ENCODE measurements at regions not wholly inside any gene's neighbourhood (a gene's known extent, or its start where the extent isn't known, plus 50 kb on each side); places are given as distances from the start of the nearest gene placed in this dataset.
A peak's percentile ranks its signal among the peaks of the same experiment; 100 is the strongest.

DNA sequence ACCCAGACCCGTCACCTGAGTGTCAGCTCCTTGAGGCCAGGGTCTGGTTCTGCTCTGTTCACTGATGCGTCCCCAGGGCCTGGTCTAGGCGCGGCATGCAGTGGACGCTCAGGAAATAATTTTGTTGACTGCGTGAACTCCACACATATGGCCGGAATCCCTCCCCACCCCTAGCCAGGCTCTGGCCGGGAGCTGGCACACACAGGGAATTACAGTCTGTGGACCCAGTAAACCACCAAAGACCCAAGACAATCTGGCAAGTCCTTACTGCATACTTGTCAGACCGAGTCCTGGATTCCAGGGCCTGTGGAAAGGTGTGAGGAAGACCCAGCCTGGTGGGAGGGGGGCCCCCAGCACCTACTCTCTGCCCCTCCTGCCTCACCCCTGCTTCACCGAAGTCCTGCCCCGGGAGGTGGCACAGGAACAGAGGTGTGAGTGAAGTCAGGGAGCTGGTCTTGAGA, 113.0 kb upstream of the IER5L start:
- H3K27ac Mint-ChIP-seq, result no peak overlapping the region
- no peaks in the 10 kb centered on the region for H3K36me3 Mint-ChIP-seq
- peaks cover 4% of the 10 kb centered on the region for H3K9me3 Mint-ChIP-seq
- H3K4me1 Mint-ChIP-seq (ENCODE audit: unreplicated experiment), result peaks cover 24% of the 10 kb centered on the region
- H3K27me3 Mint-ChIP-seq, result no peaks in the 10 kb centered on the region
- TF ChIP-seq, protein P1, sequence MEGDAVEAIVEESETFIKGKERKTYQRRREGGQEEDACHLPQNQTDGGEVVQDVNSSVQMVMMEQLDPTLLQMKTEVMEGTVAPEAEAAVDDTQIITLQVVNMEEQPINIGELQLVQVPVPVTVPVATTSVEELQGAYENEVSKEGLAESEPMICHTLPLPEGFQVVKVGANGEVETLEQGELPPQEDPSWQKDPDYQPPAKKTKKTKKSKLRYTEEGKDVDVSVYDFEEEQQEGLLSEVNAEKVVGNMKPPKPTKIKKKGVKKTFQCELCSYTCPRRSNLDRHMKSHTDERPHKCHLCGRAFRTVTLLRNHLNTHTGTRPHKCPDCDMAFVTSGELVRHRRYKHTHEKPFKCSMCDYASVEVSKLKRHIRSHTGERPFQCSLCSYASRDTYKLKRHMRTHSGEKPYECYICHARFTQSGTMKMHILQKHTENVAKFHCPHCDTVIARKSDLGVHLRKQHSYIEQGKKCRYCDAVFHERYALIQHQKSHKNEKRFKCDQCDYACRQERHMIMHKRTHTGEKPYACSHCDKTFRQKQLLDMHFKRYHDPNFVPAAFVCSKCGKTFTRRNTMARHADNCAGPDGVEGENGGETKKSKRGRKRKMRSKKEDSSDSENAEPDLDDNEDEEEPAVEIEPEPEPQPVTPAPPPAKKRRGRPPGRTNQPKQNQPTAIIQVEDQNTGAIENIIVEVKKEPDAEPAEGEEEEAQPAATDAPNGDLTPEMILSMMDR (conservative IDR thresholded peaks at IDR 0.05), result no peak
- no peak overlapping the region for H3K4me3 Mint-ChIP-seq
- peak; percentile 58 for DNase-seq (ENCODE audit: extremely low spot score, unreplicated experiment)

DNA sequence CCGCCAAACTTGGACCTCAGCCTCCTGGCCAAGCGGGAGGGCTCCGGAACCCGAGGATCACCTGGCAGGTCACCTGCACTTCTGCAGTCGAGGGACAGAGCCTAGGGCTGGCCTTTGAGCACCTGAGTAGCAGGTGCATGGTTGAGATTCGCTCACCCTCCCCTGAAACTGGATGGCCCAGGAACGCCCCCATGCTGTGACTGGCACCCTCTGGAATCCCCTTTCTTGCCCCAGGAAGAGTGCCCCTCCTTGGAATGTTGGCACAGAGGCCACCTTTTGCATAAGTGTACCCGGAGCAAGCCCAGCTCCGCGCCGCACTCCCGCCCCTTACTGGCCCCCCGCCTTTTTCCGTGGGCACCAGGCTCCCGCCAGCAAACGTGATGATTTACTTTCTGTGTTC, 112.5 kb upstream of the IER5L start:
- Mint-ChIP-seq H3K9me3 (peaks cover 4% of the 10 kb centered on the region), H3K4me3 (no peak overlapping the region), H3K36me3 (no peaks in the 10 kb centered on the region), H3K27ac (no peak overlapping the region), H3K4me1 (ENCODE audit: unreplicated experiment) (peaks cover 24% of the 10 kb centered on the region), H3K27me3 (no peaks in the 10 kb centered on the region)
- peak; percentile 52 for DNase-seq (ENCODE audit: extremely low spot score, unreplicated experiment)
- TF ChIP-seq, protein P1 (conservative IDR thresholded peaks at IDR 0.05), result no peak

DNA sequence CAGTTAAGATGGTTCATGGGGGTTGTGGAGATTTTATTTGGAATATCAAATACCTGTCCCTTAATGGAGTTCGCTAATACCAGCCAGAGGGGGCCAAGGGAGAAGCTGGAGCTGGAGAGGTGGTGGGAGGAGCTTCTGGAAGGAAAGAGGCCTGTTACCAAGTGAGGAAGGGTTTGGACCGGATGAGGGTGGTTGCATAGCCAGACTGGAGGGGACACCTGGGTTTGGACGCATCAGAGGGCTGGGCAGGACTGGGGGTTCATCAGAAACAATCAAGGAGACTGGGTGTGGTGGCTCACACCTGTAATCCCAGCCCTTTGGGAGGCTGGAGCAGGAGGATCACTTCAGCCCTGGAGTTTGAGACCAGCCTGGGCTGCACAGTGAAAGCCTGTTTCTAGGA, 111.8 kb upstream of the IER5L start:
- Mint-ChIP-seq H3K27me3 (no peaks in the 10 kb centered on the region), H3K9me3 (peaks cover 4% of the 10 kb centered on the region), H3K27ac (no peak overlapping the region), H3K36me3 (no peaks in the 10 kb centered on the region), H3K4me1 (ENCODE audit: unreplicated experiment) (peaks cover 24% of the 10 kb centered on the region), H3K4me3 (no peak overlapping the region)
- TF ChIP-seq, protein P1 (conservative IDR thresholded peaks at IDR 0.05), result no peak
- DNase-seq (ENCODE audit: extremely low spot score, unreplicated experiment), result peak; percentile 57

DNA sequence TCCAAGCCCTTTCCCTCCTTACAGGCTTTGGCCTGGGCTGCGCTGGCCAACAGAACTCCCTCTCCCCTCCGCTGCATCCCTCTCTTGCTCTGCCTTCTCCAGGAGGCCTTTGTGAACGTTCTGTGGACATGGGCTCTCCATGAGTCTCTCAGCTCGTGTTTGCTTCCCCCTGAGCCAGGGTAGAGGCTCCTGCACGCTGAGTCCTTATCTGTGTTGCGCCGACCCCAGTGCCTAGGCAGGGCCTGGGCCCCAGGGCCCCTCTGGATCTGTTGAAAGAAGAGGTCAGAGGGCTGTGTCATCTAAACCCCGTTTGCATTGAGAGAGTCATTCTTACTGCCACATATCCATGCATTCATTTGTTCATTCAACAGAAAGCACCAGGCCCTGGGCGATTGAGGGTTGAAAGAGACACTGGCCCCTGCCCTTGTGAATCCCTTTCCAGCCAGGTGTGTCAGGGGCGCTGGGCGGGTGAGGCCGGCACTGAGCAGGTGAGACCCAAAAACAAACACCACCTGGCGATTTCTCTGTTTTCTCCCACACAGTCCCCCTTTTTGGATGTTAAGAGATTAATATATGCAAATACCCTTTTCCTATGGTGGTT, 111.2 kb upstream of the IER5L start:
- Mint-ChIP-seq H3K9me3 (peaks cover under 1% of the 10 kb centered on the region), H3K4me3 (no peak overlapping the region), H3K27ac (no peak overlapping the region), H3K4me1 (ENCODE audit: unreplicated experiment) (peaks cover 24% of the 10 kb centered on the region), H3K36me3 (no peaks in the 10 kb centered on the region), H3K27me3 (no peaks in the 10 kb centered on the region)
- DNase-seq (ENCODE audit: extremely low spot score, unreplicated experiment), result peak; percentile 66
- TF ChIP-seq, protein P1 (conservative IDR thresholded peaks at IDR 0.05), result no peak

DNA sequence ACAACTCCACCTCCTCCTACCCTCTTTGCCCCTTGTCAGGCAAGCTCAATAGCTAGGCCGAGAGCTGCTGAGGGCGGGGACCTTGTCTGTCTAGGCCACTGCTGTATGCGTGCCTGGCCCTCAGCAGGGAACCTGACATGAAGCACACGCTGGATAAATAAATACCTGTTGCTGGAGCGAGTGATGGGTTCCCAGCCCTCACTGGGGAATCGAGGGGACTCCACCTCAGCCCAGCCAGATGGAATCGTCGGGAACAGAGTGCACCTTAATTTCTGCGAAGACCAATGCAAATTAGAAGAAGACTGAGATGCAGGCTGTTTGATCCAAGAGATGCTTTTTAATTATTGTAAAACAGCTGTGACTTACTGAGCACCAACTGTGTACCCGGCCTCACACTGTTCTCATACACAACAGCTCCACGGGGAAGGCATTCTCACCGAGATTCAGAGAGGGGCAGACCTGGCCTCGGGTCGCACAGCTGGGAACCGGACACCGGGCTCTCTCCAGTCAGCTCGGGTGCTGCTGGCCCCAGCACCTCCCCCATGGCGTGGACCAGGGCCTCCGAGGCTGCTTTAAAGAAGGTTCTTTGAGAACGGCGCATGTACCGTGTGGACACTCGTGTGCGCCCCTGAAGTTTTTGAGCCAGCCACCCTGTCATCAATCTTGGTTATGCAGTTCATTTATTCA, 109.7 kb upstream of the IER5L start:
- Mint-ChIP-seq H3K36me3 (no peaks in the 10 kb centered on the region), H3K9me3 (no peaks in the 10 kb centered on the region), H3K4me3 (no peak overlapping the region), H3K27me3 (no peaks in the 10 kb centered on the region), H3K4me1 (ENCODE audit: unreplicated experiment) (peaks cover 24% of the 10 kb centered on the region), H3K27ac (no peak overlapping the region)
- peak; percentile 59 for DNase-seq (ENCODE audit: extremely low spot score, unreplicated experiment)
- TF ChIP-seq, protein P1 (conservative IDR thresholded peaks at IDR 0.05), result no peak
